GM21367 (cell line): ENCODE measurements at regions not wholly inside any gene's neighbourhood (a gene's known extent, or its start where the extent isn't known, plus 50 kb on each side); places are given as distances from the start of the nearest gene placed in this dataset.

ENCODE experiments used
- ATAC-seq: cut with Tn5 transposase; IDR thresholded peaks from one replicate; pipeline ENCODE4 v1.9.1; 2021; ENCODE audit not compliant: unreplicated experiment

DNA sequence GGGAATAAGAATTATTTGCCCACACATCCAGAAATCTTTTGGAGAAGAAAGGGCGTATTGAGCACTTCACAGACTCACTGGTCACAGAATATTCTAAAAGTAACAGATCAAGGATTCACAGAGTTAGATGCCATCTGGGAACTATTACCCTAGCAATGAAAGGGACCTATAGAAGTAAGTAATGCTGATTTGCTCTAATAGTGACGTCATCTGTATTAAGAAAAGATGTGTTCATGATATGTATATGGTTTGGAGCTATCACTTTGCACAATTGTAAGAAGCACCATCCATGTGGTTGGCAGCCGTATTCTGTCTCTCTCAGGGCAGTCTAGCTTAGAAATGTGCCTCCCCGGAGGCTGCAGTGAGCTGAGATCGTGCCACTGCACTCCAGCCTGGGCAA lies 52.8 kb upstream of the SV2C start:
- no peak for ATAC-seq

DNA sequence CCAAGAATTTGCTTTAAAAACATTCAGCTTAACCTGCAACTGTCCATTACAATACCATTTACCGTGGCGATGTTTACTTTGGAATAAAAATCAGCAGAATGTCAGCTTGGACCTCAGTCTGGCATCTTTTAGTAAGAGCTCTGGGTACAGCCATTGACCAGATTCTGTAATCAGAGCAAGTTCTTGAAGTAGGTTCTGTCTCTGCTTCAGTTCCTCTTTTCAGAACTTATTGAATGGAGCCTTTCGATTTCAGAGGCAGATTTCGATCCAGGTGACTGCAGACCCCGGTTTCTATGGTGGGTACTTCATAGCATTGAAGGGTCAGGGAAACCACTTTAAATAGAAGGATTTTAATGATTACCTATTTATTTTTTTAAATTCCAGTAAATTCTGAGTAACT lies 53.4 kb upstream of the SV2C start:
- ATAC-seq: no peak

DNA sequence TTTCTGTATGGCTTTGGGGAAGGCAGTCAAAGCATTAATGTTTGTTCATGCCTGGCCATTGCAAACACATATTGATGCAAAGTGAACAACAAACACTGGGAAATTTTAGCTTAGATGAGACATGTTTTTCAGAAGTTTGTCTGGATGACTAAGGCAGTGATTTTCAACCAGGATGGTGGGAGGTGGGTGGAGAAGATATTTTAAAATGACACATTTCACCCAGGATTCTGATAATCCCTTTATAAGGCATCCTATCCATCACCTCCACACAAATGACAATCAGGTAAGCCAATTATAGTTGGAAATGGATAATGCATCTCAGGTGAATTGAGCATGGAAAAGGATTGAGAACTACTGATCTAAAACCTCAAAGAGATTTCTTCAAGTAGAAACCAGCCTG lies 57.4 kb upstream of the SV2C start:
- no peak for ATAC-seq

DNA sequence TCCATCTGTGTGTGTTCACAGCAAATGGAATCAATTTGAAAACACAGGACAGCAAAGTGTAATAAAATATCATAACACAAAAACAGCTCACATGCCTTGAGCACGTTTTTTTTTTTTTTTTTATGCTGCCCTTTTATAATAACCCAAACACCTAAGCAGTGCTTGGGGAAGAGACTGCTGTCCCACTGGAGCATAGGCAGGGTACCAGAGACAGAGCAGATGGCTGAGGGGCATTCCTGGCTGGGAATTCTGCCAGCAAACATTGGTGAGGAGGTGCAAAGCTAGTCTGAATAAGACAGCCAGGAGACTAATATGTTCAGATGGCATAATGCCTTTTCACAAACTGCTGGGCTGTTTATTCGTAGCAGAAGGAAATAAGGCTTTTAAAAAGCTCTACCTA lies 58.1 kb upstream of the SV2C start:
- ATAC-seq: no peak

DNA sequence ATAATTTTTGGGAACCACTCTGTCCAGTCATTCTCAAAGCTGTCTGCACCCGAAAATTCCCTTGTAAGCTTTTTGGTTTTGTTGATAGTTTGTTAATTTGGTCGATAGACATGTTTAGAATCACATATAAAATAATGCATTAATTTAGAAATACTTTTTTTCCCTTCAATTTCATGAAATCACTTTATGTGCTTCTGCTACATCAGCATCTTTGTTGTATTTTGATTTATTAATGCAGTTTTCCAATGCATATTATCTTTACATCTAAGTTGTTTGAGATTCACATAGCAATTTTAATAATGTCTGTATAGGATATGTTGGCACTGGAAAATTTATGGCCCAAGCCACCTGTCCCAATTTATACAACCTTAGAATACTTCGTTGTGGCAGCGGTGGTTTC lies 60.6 kb upstream of the SV2C start:
- ATAC-seq: no peak

DNA sequence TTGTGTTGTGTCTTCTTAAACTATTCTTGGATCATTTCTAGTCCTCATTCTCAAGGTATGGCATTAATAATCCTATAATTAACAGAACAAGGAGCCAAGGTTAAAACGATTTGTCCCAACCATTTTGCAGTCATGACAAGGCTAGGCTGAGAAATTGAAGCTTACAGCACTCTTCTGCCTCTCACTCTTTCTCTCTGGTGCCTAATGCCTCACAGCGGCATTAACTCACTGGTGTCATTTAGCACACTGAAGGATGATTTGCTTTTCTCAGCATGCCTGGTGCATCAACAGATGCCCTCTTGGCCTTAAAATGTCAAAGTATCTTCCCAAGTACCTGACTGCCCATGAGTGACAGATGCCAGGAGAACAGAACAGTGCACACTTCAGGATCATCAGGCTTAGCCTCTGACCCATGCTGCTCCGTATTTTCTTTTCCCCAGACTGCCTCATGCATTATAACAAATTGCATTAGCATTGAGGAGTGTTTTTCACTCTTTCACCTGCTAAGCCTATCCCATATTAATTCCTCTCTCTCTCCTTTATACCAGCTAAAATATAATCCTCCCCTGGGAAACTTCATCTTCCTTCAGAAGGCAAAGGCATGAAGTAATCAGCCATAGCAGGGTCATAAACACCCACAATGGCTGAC lies 61.1 kb upstream of the SV2C start:
- no peak for ATAC-seq

DNA sequence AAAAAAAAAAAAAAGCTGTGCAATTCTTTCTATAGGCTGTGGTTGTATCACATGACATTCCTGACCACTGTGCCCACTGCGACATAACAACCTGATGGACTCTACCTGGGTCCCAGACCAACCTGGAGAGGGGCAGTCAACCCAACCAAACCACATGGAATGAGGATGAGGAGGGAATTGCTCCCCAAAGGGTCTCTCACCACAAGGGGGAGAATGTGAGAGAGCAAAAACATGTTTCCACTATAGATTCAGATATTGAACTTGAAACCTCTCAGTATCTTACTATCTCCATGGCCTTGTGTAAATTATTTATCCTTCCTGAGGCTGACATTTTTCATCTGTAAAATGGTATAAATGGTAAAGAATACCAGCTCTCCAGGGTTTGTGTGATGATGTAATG lies 66.9 kb upstream of the SV2C start:
- ATAC-seq: no peak

DNA sequence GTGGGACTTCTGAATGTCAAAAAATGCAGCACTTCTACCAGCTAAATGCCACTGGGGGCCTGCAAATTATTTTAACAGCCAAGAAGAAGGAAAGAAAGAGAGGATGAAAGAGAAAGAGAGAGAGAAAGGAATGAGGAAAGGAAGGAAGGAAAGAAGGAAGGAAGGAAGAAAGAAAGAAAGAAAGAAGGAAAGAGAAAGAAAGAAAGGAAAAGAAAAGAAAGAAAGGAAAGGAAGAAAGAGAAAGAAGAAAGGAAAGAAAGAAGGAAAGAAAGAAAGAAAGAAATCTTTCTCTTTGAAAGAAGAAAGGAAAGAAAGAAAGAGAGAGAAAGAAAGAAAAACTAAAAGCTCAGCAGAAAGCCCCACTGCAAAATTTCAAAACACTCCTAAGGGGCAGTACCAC lies 69.2 kb upstream of the SV2C start:
- no peak for ATAC-seq

DNA sequence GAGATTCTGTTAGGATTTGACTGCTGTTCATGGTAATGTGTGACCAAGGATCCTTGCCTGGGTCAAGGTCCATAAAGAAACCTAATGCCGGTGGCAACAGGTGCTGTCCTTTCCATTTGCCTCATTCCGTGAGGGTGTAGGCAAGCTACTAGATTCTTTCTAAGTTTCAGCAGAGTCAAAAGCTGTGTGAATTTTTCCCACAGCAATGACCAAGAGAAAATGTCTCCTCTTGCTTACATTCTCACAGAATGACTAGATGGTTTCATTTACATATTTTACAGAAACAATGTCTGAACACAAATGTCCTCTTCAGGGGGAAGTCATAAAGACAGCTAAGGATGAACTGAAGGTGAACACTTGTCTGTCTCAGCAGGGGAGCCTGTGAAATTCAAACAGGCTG lies 75.3 kb upstream of the SV2C start:
- no peak for ATAC-seq

DNA sequence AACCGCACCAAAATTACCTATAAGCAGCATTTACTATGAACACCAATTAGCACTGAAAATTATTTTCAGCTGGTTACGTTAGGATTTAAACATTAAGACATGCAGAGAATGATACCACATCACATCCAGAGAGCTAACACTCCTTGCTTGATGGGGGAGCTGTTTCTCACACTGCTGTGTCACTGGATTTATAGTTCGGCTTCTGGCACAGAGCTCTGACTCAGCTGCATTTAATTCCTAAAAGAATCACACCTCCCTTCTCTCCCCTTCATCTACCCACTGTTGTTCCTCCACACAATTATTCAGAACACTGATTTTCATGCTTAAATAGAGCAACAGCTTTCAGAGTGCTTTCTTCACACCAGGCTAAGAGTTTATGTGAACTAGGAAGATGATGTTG lies 82.6 kb upstream of the SV2C start:
- ATAC-seq: no peak

DNA sequence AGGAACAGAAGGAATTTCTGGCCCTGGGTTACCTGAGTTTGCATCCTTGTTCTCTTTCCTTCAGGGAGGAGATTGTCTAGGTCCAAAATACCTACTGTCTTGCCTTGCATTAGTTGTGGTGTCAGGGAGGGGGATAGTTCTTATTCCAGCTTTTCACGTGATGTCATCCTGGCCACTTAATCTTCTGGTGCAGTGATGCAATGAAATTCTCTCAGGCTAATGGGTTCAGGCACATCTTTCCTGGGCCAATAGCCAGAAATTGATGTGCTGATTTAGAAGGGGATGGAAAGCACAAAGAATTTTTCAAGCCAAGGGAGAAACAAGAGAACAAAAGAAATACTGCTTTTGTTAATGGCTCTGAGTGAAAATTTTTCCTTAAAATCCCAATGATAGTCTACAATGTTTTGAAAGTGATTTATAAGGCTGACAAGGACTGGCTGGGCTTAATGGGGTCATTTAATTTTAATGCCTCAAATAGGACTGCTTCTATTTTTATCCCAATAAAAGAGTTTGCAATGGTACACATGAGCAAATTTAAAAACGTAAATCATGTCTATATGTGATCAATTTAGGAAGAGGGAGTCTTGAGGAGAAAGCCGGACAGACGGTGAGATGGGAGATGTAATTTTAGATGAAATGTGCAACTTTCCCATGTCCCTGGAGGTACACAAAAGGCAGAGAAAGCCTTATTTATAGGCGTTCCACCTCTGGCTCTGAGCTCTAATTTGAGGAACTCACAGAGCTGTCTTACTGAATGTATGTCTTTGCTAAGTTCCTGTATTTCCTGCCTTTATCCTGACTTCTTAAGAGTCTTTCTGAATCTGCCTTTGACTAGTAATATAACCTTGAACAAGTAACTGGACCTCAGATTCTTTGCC lies 89.3 kb upstream of the SV2C start:
- no peak for ATAC-seq

DNA sequence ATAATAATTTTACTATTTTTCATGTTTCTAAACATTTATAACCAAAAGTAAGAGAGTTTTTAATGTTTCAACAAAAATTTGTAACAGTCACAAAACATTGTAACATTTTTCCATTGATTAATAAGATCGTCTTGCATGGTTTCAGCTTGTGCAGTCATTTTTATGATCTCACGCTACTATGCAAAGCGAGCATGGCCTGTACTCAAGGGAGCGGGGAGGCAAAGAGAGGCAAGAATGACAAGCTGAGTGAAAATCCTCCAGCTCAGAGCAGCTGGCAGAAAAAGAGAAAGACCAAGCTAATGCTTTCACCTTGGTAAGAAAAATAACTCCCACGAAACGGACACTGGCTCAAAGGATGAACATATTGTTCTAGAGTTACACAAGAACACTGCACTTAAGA lies 90.0 kb upstream of the SV2C start:
- no peak for ATAC-seq

DNA sequence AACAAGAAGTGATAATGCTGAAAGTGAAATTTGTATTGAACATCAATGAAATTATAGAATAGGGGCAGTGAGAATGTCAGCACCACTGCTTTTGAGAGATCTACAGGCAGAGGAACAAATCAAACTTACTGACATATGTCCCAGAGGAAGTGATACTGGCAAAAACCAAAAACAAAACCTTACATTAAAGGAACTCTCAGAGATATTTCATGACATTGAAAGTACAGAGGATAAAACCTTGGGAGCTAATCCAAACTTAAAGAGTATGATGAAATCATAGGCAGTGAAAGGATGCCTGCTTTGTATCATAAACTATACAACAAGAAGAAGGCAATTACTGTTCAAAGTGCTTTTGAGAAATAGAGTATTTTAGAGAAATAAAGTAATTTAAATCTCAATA lies 90.4 kb upstream of the SV2C start:
- ATAC-seq: no peak

DNA sequence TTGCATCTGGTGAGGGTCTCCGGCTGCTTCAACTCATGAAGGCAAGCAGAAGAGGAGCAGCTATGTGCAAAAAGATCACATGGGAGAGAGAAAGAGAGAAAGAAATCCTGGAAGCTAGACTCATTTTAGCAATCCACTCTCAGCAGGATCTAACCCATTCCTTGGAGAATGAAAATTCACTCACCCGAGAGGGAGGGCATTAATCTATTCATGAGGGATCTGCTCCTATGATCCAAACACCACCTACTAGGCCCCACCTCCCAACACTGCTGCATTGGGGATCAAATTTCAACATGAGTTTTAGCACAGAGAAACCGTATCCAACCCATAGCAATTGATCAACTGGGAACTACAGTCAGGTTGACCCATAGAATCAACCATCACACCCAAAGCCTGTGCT lies 98.1 kb upstream of the SV2C start:
- no peak for ATAC-seq

DNA sequence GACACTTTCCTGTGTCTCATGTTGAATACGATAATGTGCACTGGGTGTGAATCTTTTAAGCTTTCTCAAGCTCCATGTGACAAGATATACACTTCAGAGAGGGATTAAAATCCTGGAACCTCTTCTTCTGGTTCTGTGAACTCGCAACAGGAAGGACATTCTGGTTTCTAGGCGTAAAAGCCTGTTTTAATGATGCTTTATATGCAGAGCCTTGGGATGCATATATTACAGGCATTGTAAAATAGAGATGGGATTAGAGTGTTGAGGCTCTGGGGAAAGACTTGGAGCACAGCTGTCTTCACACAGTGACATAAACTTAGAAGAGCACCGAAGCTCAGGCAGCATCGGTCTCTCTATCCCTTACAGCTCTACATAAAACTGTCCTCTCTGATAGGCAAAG lies 107.7 kb upstream of the SV2C start:
- ATAC-seq: no peak

DNA sequence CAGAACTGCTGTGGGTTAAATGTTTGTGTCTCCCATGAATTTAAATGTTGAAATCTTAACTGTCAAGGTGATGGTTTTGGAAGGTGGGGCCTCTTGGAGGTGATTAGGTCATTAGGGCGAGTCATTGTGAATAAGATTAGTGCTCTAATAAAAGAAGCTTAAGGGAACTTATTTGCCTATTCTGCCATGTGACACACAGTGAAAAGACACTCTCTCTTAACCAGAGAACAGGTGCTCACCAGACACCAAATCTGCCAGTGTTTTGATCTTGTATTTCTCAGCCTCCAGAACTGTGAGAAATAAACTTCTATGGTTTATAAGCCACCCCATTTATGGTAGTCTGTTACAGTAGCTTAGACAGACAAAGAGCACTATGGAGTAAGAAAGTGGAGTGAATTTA lies 117.9 kb upstream of the SV2C start:
- ATAC-seq: no peak

DNA sequence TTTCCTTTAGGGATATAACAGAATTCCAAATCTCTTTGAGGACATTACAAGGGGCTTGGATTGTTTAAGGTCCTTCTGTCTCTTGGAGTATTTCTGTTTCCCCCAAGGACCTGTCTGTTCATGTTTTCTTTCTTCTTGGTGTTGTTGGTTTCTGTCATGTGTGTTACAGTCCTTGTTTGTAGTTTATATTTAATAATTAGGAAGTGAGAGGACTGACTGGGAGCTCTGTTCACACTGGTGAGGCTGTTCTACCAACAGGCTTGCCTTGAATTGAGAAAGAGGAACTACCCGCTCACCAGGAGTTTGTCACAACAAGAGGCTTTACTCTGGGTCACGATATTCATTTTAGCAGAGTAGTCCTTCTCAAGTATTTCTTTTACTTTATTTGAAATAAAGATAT lies 119.2 kb upstream of the SV2C start:
- no peak for ATAC-seq

DNA sequence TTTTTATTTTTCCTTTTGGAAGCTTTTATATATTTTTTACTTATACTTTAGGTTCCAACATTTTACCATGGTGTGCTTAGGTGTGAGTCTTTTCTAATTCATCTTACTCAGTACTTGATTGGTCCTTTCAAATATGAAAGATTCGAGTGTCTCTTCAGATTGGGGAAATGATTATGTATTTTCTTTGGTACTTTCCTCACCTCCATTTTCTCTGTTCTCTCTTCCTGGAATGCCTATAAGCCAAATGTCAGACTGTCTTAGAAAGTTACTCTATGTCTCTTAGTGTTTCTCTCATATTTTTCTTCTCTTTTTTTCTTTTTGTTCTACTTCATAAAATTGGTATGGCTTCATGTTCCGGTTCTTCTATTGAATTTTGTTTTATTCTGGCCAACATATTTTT lies 119.6 kb upstream of the SV2C start:
- no peak for ATAC-seq

DNA sequence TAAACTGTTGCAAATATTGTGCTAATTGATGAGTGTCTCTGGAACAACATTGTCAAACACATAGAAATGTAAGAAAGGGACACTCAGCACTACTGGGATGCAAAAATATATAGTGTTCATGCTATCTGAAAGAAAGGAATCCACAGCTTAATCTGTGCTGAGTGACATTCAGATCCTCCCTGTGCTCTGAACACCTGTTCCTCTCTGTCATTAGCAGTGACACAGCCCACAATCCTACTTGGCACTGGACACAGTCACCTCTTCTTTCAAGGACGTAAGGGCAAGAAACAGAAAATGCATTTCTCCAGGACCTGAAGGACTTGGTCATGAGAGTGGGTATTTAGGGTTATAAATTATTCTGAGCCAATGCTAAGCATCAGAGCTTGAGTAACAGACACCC lies 121.4 kb upstream of the SV2C start:
- no peak for ATAC-seq

DNA sequence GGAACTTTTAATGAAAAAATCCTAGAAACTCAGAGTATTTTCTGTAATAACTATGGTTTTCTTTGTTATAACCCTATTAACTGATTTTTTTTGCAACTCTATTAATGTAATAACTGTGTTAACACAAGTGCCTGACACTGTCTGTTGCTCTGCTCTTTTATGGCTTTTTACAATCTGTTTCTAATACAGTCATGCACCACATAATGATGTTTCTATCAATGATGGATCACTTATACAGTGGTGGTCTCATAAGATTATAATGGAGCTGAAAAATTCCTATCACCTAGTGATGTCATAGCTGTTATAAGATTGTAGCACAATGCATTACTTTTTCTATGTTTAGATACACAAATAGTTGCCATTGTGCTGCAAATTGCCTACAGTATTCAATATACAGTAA lies 123.1 kb upstream of the SV2C start:
- no peak for ATAC-seq

DNA sequence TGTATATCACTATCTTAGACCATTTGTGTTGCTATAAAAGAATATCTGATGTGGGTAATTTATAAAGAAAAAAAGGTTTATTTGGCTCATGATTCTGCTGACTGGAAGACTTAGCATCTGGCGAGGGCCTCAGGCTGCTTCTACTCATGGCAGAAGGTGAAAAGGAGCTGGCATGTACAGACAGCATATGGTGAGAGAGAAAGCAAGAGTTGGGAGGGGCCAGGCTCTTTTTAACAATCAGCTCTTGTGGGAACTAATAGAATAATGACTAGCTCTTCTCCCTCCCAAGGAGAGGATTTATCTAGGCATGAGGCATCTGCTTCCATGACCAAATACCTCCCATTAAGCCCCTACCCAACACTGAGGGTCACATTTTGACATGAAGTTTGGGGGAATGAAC lies 130.2 kb upstream of the SV2C start:
- ATAC-seq: no peak

DNA sequence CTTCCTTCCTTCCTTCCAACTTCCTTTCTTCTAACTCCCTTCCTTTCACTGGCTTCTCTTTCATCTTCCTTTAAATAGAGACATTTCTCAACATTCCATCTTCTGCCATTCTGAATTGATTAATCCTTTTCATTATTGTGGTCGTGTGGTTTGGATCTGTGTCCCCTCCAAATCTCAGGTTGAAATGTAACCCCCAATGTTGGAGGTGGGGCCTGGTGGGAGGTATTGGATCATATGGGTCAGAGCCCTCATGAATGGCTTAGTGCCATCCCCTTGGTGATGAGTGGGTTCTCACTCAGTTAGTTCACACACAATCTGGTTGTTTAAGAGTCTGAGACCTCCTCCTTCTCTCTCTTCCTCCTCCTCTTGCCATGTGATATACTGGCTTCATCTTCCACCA lies 130.9 kb upstream of the SV2C start:
- no peak for ATAC-seq

DNA sequence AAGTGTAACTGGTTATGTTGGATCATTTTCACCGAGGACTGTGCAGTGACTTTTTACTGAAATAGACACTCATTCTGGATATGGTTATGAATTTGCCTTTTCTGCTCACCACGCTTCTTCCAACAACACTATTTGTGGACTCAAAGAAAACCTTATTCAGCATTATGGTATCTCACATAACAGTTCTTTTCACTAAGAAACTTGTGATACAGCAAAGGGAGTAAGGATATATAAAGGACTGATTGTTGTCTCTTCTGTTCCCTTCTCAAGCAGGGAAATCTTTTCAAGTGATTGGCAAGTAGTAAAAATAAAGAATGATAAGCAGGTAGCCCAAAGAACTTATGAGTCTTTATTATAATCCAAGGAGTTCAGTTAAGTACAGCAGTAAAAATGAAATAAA lies 131.5 kb upstream of the SV2C start:
- ATAC-seq: no peak
